Tibial artery (tissue), 4 donors: ENCODE measurements at regions not wholly inside any gene's neighbourhood (a gene's known extent, or its start where the extent isn't known, plus 50 kb on each side); places are given as distances from the start of the nearest gene placed in this dataset.
A peak's percentile ranks its signal among the peaks of the same experiment; 100 is the strongest.

Experiments
- DNase-seq, 2 donors: peaks; one replicate each; pipeline ENCODE4 v3.0.0-alpha.2; 2019
- H3K27ac ChIP-seq, 2 donors: fragments of 200-600 bp; sonication (generic) in 1 of 2; 1 replicate in 1 of 2; 2 replicates in 1 of 2; pipeline ENCODE4 v1.5.1; 2018 to 2019; ENCODE audit warnings: mild to moderate bottlenecking in 1 of 2
- H3K27me3 ChIP-seq, 2 donors: fragments of 200-600 bp; sonication (generic) in 1 of 2; one replicate each; pipeline versions ENCODE4 v1.5.1 to v1.6.0; 2016 to 2019
- H3K36me3 ChIP-seq, 3 donors: fragments of 200-600 bp; sonication (generic) in 2 of 3; one replicate each; pipeline ENCODE4 v1.5.1; 2016 to 2019; ENCODE audit warnings: mild to moderate bottlenecking in 2 of 3
- H3K4me1 ChIP-seq, 4 donors: fragments of 200-600 bp; sonication (generic) in 2 of 4; 1 replicate in 3 of 4; 2 replicates in 1 of 4; pipeline ENCODE4 v1.5.1; 2016 to 2019
- H3K4me3 ChIP-seq, 2 donors: fragments of 200-600 bp; sonication (generic) in 1 of 2; 1 replicate in 1 of 2; 2 replicates in 1 of 2; pipeline ENCODE4 v1.5.1; 2018 to 2019; ENCODE audit warnings: mild to moderate bottlenecking in 2 of 2
- H3K9me3 ChIP-seq, 3 donors: fragments of 200-600 bp; sonication (generic) in 1 of 3; one replicate each; pipeline ENCODE4 v1.5.1; 2016 to 2019
- intact Hi-C: fragments of 100-400 bp; cut with DNase I; formaldehyde crosslinking; loops from one replicate; pipeline ENCODE4 v1.15.0; 2023; ENCODE audit warnings: low total_unique reads
- TF ChIP-seq, protein P1 (sequence below), 2 experiments: fragments of 200-600 bp in 1 of 2; fragments of 450-650 bp in 1 of 2; IDR thresholded peaks; one replicate each; pipeline ENCODE4 v1.5.1; 2017 to 2019; ENCODE audit warnings: antibody characterized with exemption in 2 of 2, mild to moderate bottlenecking in 1 of 2, moderate library complexity in 1 of 2

DNA sequence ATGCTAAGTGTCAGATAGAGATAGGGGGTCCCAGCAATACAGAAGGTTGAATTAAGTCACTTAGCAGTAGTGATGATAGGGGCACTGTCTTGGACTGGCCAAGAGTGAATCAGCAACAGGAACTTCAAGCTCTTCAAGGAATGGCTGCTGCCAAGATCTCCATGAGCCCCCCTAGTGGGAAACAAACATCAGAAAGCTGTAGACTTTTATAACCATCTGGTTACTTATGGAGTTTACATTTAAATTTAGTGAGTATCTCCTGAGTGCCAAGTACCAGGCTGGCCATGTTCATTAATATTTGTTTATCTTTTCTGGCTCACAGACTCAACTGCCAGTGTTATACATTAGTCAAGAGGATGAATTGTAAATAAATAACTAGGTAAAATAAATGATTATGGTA is 327.3 kb downstream of the TTLL7 start:
- Histone ChIP-seq H3K4me3 (no peak overlapping the region), H3K27me3 (no peaks in the 10 kb centered on the region), H3K27ac (no peak overlapping the region), H3K36me3 (no peaks in the 10 kb centered on the region), H3K9me3 (no peaks in the 10 kb centered on the region), H3K4me1 (no peaks in the 10 kb centered on the region)
- intact Hi-C loops = no loop called here
- TF ChIP-seq, protein P1, sequence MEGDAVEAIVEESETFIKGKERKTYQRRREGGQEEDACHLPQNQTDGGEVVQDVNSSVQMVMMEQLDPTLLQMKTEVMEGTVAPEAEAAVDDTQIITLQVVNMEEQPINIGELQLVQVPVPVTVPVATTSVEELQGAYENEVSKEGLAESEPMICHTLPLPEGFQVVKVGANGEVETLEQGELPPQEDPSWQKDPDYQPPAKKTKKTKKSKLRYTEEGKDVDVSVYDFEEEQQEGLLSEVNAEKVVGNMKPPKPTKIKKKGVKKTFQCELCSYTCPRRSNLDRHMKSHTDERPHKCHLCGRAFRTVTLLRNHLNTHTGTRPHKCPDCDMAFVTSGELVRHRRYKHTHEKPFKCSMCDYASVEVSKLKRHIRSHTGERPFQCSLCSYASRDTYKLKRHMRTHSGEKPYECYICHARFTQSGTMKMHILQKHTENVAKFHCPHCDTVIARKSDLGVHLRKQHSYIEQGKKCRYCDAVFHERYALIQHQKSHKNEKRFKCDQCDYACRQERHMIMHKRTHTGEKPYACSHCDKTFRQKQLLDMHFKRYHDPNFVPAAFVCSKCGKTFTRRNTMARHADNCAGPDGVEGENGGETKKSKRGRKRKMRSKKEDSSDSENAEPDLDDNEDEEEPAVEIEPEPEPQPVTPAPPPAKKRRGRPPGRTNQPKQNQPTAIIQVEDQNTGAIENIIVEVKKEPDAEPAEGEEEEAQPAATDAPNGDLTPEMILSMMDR (IDR thresholded peaks at IDR 0.05) = no peak
- DNase-seq = no peak

DNA sequence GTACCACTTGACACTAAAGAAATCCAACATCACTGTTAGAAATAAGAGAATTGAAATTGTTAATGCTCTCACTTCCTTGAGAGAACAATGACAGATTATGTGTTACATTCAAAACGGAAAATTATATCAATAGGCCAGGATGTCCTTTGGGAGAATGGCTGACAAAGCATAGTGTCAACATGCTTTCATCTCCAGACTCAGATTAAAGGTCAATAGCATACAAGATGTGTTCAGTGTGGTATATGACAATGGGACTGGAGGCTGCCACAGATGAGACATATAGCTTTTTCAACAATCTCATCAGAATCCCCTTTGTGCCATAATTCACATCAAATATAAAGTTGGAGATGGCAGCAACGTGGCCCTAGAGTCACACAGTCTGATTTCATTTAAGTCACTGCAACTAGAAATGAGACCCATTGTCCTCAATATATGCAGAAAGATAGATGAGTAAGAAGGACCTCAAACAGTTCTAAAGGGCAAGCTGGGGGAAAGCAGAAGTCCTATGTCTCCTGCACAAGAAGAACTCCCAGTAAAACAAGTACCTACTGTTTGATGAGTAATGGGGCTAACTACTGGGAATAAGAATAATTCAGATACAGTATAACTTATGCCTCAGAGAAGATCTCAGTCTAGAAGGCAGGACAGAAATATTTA is 327.9 kb downstream of the TTLL7 start:
- TF ChIP-seq, protein P1 (IDR thresholded peaks at IDR 0.05) = no peak
- Histone ChIP-seq H3K4me3 (no peak overlapping the region), H3K27ac (no peak overlapping the region), H3K27me3 (no peaks in the 10 kb centered on the region), H3K4me1 (no peaks in the 10 kb centered on the region), H3K9me3 (no peaks in the 10 kb centered on the region), H3K36me3 (no peaks in the 10 kb centered on the region)
- no peak for DNase-seq
- intact Hi-C loops = no loop called here

DNA sequence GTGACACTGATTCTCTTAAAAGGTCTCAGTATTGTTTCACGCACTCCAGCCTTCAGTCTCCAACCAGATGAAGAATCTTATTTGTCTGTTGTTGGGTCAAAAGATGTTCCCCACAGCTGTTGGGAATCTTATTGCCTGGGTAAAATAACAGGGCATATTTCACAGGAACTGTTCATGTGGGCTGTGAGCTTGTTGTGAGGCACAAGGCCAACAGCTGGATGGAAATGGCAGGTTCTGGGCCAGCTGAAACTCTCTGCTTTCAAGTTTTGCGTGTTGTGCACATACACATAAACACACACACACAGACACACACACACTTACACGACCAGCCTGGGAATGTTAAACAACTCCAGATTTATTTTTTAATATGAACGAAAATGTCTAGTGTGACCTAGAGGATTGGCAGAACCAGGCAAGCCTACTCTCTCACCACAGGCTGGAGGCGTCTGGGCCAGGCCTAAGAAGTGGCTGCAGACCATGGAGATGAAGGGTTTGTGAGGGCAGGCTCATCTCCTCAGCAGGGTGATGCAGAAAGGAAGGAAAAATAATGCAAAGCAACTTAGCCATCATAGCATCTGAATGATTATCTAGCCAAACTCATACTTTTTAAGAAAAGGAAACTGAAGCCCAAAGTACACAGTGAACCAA is 357.0 kb downstream of the TTLL7 start:
- H3K27me3 ChIP-seq = no peaks in the 10 kb centered on the region
- peak overlapping the region; percentile 51 to 59 for H3K27ac ChIP-seq
- no peaks in the 10 kb centered on the region for H3K36me3 ChIP-seq
- H3K4me1 ChIP-seq = peaks cover 0 to 15% (median 9%) of the 10 kb centered on the region in 4 donors
- H3K9me3 ChIP-seq = no peaks in the 10 kb centered on the region
- intact Hi-C loops = no loop called here
- DNase-seq = no peak
- no peak overlapping the region for H3K4me3 ChIP-seq
- TF ChIP-seq, protein P1 (IDR thresholded peaks at IDR 0.05) = no peak

DNA sequence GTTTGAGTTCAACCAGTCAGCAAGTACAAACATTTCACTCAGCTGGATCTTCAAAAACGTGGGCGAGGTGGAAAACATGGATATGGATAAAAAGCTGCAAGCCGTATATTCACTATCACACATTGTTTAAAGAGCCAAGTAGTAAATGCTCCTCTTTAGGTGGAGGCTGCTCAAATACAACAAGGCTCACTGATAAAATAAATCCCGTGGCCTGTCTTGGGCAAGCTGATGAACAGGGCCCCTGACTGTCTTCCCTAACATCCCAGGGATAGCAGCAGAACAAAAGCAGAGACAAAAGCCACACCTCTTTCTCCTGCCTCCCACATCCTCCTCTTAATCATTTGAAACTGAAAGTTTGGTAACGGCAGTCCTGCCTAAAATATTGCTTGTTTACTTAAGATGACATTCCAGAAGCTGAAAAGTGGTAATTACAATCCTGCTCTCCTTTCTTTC is 357.7 kb downstream of the TTLL7 start:
- DNase-seq = no peak
- TF ChIP-seq, protein P1 (IDR thresholded peaks at IDR 0.05) = no peak
- peak overlapping the region; percentile 51 to 59 for H3K27ac ChIP-seq
- H3K36me3 ChIP-seq = no peaks in the 10 kb centered on the region
- no peaks in the 10 kb centered on the region for H3K27me3 ChIP-seq
- H3K4me3 ChIP-seq = peak overlapping the region in 1 of 2 donors; percentile 2
- H3K9me3 ChIP-seq = no peaks in the 10 kb centered on the region
- peaks cover 0 to 15% (median 9%) of the 10 kb centered on the region in 4 donors for H3K4me1 ChIP-seq
- intact Hi-C loops = no loop called here

DNA sequence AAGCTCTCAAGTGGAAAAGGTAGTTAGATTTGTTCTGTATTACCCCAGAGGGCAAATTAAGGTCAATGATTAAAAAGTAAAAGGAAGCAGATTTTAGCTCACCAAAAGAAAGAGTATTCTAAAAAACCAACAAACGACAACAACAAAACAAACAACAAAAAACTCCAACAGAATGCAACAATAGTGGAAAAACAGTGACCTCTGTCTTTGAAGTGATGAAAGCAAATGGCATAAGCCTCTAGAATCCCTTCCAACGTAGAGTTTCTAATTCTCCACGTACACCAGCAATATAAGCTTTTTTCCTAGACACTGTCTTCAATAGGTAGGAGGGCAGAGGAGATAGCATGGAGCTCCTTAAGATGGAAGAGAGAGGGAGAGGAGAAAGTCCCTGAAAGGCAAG is 359.1 kb downstream of the TTLL7 start:
- no peaks in the 10 kb centered on the region for H3K27me3 ChIP-seq
- no peaks in the 10 kb centered on the region for H3K9me3 ChIP-seq
- no peak overlapping the region for H3K27ac ChIP-seq
- intact Hi-C loops = no loop called here
- no peaks in the 10 kb centered on the region for H3K36me3 ChIP-seq
- peaks cover 0 to 15% (median 9%) of the 10 kb centered on the region in 4 donors for H3K4me1 ChIP-seq
- DNase-seq = no peak
- TF ChIP-seq, protein P1 (IDR thresholded peaks at IDR 0.05) = no peak
- no peak overlapping the region for H3K4me3 ChIP-seq
